ENCODE measurements at regions not wholly inside any gene's neighbourhood (a gene's known extent, or its start where the extent isn't known, plus 50 kb on each side); places are given as distances from the start of the nearest gene placed in this dataset.

GRCh38 chr5:130643321-130643720 lies 521.7 kb downstream of the HINT1 start:
- DNase-seq (ENCODE audit: unreplicated experiment) = no peak

GRCh38 chr5:130642461-130642860 lies 522.6 kb downstream of the HINT1 start:
- Mint-ChIP-seq H3K27me3 (ENCODE audit: insufficient read depth, unreplicated experiment) (no peaks in the 10 kb centered on the region), H3K4me1 (ENCODE audit: insufficient read depth, unreplicated experiment) (no peaks in the 10 kb centered on the region), H3K4me3 (ENCODE audit: unreplicated experiment) (no peak overlapping the region), H3K9me3 (ENCODE audit: unreplicated experiment) (peaks cover 18% of the 10 kb centered on the region), H3K36me3 (ENCODE audit: insufficient read depth, unreplicated experiment) (no peaks in the 10 kb centered on the region), H3K27ac (ENCODE audit: low read depth, unreplicated experiment) (no peak overlapping the region)
- TF ChIP-seq CTCF (IDR thresholded peaks at IDR 0.05; ENCODE audit: unreplicated experiment) = no peak
- no peak for DNase-seq (ENCODE audit: unreplicated experiment)
- POLR2A ChIA-PET = no interaction called here
- CTCF ChIA-PET = interaction anchor here (0.9 kb wide), 1 partner anchor 14 kb away, joined by 3 read pairs; no protein-coding TSS in a partner anchor
- BruUV-seq (replicated peaks) = no TSS peak
- intact Hi-C loops (cut with micrococcal nuclease) = no loop called here

More at GRCh38 chr5:130643321-130643720, 521.7 kb downstream of the HINT1 start:
- no peak for TF ChIP-seq CTCF (IDR thresholded peaks at IDR 0.05; ENCODE audit: unreplicated experiment)
- H3K36me3 Mint-ChIP-seq (ENCODE audit: insufficient read depth, unreplicated experiment) = no peaks in the 10 kb centered on the region
- ChIA-PET POLR2A (no interaction called here), CTCF (interaction anchor here (0.9 kb wide), 1 partner anchor 15 kb away, joined by 3 read pairs; no protein-coding TSS in a partner anchor)
- H3K27ac Mint-ChIP-seq (ENCODE audit: low read depth, unreplicated experiment) = no peak overlapping the region
- intact Hi-C loops (cut with micrococcal nuclease) = no loop called here
- H3K4me3 Mint-ChIP-seq (ENCODE audit: unreplicated experiment) = no peak overlapping the region
- peaks cover 18% of the 10 kb centered on the region for H3K9me3 Mint-ChIP-seq (ENCODE audit: unreplicated experiment)
- no peaks in the 10 kb centered on the region for H3K4me1 Mint-ChIP-seq (ENCODE audit: insufficient read depth, unreplicated experiment)
- H3K27me3 Mint-ChIP-seq (ENCODE audit: insufficient read depth, unreplicated experiment) = no peaks in the 10 kb centered on the region
- no TSS peak for BruUV-seq (replicated peaks)

GRCh38 chr5:130627145-130627544 lies 537.9 kb downstream of the HINT1 start:
- no peaks in the 10 kb centered on the region for H3K4me1 Mint-ChIP-seq (ENCODE audit: insufficient read depth, unreplicated experiment)
- intact Hi-C loops (cut with micrococcal nuclease) = no loop called here
- TF ChIP-seq CTCF (IDR thresholded peaks at IDR 0.05; ENCODE audit: unreplicated experiment) = no peak
- peaks cover 16% of the 10 kb centered on the region for H3K9me3 Mint-ChIP-seq (ENCODE audit: unreplicated experiment)
- no peaks in the 10 kb centered on the region for H3K27me3 Mint-ChIP-seq (ENCODE audit: insufficient read depth, unreplicated experiment)
- no peaks in the 10 kb centered on the region for H3K36me3 Mint-ChIP-seq (ENCODE audit: insufficient read depth, unreplicated experiment)
- no peak overlapping the region for H3K27ac Mint-ChIP-seq (ENCODE audit: low read depth, unreplicated experiment)
- no TSS peak for BruUV-seq (replicated peaks)
- H3K4me3 Mint-ChIP-seq (ENCODE audit: unreplicated experiment) = no peak overlapping the region
- ChIA-PET POLR2A (no interaction called here), CTCF (no interaction called here)
- no peak for DNase-seq (ENCODE audit: unreplicated experiment)

- Mint-ChIP-seq H3K9me3 (ENCODE audit: unreplicated experiment) (no peaks in the 10 kb centered on the region), H3K27me3 (ENCODE audit: insufficient read depth, unreplicated experiment) (no peaks in the 10 kb centered on the region), H3K4me1 (ENCODE audit: insufficient read depth, unreplicated experiment) (no peaks in the 10 kb centered on the region), H3K36me3 (ENCODE audit: insufficient read depth, unreplicated experiment) (no peaks in the 10 kb centered on the region), H3K4me3 (ENCODE audit: unreplicated experiment) (no peak overlapping the region), H3K27ac (ENCODE audit: low read depth, unreplicated experiment) (no peak overlapping the region)
- TF ChIP-seq CTCF (IDR thresholded peaks at IDR 0.05; ENCODE audit: unreplicated experiment) = no peak
- BruUV-seq (replicated peaks) = no TSS peak
- intact Hi-C loops (cut with micrococcal nuclease) = no loop called here
- no peak for DNase-seq (ENCODE audit: unreplicated experiment)
- ChIA-PET CTCF (no interaction called here), POLR2A (interaction anchor here (0.8 kb wide), 1 partner anchor 17 kb away, joined by 3 read pairs; no protein-coding TSS in a partner anchor)
Measured at GRCh38 chr5:130624805-130625204, 540.3 kb downstream of the HINT1 start.
